GM12874 (cell line): ENCODE measurements at regions not wholly inside any gene's neighbourhood (a gene's known extent, or its start where the extent isn't known, plus 50 kb on each side); places are given as distances from the start of the nearest gene placed in this dataset.

ENCODE experiments used
- TF ChIP-seq, protein P1 (sequence below): IDR thresholded peaks from 2 replicates; pipeline ENCODE4 v1.5.1; 2011; ENCODE audit warnings: low read depth, mild to moderate bottlenecking, control low read depth, low read length, moderate library complexity; ENCODE audit not compliant: insufficient read depth

DNA sequence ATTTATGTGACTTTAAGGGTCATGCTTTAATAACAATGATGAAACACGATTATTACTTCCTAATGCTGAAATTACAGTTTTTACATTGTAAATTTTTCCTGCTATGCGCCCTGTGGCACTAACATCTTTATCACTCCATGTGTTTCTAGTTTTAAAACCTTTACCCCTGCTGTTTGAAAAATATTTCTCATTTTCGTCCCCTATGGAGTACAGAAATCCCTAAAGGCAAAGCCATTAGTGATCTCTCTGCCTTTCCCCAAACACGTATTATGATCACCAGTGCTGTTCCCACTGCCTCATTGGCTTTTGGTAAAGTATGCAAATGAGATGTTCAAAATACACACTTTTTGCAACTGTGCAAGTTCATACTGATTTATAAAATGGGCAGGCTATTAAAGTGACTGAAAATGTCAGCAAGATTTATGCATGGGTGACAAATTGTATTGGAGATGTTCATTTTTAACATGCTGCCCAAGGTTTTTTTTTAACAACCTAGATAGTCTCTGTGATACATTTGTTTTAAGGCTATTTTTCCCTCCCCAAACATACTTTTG lies 1468.2 kb upstream of the ACVR2A start:
- TF ChIP-seq, protein P1, sequence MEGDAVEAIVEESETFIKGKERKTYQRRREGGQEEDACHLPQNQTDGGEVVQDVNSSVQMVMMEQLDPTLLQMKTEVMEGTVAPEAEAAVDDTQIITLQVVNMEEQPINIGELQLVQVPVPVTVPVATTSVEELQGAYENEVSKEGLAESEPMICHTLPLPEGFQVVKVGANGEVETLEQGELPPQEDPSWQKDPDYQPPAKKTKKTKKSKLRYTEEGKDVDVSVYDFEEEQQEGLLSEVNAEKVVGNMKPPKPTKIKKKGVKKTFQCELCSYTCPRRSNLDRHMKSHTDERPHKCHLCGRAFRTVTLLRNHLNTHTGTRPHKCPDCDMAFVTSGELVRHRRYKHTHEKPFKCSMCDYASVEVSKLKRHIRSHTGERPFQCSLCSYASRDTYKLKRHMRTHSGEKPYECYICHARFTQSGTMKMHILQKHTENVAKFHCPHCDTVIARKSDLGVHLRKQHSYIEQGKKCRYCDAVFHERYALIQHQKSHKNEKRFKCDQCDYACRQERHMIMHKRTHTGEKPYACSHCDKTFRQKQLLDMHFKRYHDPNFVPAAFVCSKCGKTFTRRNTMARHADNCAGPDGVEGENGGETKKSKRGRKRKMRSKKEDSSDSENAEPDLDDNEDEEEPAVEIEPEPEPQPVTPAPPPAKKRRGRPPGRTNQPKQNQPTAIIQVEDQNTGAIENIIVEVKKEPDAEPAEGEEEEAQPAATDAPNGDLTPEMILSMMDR, result no peak

DNA sequence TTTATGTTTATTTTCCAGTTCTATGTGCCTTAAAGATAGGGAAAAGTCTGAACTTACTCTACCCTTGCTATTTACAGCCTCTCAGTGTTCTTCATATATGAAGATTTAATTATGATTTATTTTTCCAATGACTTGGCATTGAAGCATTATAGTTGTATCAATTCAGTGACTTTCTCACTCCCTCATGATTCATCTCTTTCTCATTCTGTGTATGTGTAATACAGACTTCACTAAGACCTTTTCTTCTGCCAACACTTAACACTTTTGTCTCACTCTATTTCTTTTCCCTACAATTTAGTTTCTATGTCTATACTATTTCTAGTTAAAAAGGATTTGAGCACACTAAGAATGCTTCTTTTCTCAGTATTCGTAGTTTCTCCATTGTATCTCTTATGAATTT lies 1470.3 kb upstream of the ACVR2A start:
- TF ChIP-seq, protein P1, result no peak

- TF ChIP-seq, protein P1, result no peak
Observed at GRCh38 chr2:146370826-146371225, 1474.0 kb upstream of the ACVR2A start.

DNA sequence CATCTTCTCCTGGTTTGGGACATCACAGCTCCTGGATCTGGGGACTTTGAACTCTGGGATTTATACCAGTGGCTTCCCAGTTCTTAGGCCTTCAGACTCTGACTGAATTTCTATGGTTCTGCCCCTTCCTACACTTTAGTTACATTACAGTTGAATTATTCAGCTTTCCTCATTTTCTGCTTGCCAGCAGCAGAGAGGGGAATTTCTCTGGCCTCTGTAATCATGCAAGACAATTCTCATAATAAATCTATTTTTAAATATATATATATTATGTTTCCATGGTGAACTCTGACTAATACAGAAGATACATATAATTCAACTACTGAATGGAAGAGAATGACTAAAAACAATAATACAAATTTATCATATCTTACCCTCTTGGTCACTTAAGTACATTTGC lies 1478.6 kb upstream of the ACVR2A start:
- TF ChIP-seq, protein P1, result no peak

DNA sequence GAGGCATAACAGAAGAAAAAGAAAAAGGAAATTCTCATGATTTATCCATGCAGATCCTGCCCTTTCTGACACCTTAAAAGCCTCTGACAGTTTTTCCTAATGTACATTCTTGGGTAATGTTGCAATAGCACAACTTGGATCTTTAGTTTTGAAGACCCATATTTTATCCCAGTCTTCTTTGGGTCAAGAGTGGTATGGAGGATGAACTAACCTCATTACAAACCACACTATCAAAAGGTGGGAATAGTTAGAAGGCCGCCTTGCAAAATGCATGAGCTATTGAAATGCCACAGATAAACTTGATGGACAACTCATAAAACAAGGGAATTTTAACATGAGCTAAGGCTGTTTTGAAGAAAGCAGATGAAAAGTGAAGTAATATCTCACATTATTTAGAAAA lies 1479.8 kb upstream of the ACVR2A start:
- TF ChIP-seq, protein P1, result no peak

DNA sequence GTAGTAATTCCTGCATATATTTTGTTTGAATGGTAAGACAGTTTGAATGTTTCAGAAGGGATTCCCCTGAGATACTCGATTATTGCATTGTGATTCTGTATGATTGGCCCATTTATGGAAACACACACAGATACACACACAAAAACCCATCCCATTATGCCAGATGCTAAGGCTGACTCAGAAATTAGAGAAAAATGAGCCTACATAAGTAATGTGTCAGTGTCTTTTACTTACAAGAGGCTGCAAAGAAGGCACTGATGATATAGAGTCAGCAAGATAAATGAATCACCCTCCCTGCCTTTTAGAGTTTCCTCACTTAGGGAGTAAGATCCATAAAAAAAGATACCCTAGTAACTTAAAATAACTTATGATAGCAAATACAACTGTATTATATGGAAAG lies 1481.1 kb upstream of the ACVR2A start:
- TF ChIP-seq, protein P1, result no peak

DNA sequence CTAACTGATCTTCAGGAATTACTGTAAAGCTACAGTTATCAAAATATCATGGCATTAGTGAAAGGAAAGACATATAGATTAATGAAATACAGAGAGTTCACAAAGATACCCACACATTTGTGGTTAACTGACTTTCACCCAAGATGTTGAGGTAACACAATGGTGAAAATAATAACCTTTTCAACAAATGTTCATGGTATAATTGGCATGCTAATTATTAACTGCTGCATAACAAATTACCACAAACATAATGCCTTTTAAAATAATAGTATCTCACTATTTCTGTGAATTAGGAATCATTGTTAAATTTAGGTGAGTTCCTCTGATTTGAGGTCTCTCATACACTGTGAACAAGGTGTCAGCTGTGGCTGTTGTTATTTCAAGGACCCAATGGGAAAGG lies 1493.1 kb upstream of the ACVR2A start:
- TF ChIP-seq, protein P1, result no peak

DNA sequence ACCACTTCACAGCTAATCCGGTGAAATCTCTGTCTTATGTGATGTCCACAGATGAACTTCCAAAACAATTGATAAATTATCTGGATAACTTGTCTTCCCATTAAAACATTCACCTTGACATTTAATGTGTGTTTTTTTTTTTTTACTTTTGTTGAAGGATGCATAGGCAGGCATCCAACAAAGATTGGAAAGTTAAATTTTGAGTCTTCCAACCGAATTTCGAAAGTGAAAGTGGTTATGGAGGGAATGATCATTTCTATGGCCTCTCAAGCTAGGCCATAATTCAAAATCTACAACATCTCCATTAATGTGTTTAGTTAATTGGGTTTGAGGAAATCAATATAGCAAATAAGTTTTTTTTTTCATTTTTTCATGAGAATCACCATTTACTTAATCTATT lies 1495.5 kb upstream of the ACVR2A start:
- TF ChIP-seq, protein P1, result no peak
